ENCODE measurements at regions not wholly inside any gene's neighbourhood (a gene's known extent, or its start where the extent isn't known, plus 50 kb on each side); places are given as distances from the start of the nearest gene placed in this dataset.

DNA sequence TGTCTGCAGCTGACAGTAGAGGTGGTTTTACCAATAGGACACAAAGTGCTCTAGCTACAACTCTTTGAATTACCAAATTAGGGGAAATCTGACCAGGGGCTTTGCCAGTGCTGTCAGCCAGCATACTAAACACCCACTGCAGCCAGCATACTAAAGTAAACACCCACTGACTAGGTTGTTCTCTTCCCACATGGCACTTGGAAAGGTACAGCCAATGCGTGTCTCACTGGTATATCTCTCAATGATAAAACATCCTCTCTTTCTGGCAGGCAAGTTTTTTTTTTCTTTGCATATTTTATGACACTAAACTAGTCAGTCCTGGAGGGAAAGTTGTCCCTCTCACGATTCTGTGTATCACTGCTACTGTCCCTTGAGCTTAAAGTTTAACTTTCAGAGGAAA is 216.1 kb downstream of the TLE1 start:
- TF ChIP-seq, protein P1, sequence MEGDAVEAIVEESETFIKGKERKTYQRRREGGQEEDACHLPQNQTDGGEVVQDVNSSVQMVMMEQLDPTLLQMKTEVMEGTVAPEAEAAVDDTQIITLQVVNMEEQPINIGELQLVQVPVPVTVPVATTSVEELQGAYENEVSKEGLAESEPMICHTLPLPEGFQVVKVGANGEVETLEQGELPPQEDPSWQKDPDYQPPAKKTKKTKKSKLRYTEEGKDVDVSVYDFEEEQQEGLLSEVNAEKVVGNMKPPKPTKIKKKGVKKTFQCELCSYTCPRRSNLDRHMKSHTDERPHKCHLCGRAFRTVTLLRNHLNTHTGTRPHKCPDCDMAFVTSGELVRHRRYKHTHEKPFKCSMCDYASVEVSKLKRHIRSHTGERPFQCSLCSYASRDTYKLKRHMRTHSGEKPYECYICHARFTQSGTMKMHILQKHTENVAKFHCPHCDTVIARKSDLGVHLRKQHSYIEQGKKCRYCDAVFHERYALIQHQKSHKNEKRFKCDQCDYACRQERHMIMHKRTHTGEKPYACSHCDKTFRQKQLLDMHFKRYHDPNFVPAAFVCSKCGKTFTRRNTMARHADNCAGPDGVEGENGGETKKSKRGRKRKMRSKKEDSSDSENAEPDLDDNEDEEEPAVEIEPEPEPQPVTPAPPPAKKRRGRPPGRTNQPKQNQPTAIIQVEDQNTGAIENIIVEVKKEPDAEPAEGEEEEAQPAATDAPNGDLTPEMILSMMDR (IDR thresholded peaks at IDR 0.05; ENCODE audit: extremely low read depth, missing control alignments) = no peak
- DNase-seq (ENCODE audit: low spot score) = no peak

DNA sequence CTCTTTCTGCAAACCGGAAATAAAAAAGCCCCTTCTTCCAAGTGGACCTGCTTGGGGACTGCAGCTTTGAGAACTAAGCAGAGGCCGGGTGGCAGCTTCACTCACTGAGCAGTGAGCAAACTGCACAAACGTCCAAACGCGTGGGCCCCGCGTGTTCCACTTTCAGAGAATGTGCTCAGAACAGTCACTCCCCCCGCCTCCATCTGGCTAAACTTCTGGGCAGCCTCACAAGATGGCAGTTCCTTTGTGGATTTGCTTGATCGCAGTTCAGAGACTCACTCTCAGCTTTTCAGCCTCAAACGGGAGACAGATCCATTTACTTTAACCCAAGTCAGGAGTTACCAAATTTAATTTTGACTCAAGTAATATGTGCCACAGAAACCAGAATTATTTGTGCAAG is 216.6 kb downstream of the TLE1 start:
- no peak for DNase-seq (ENCODE audit: low spot score)
- TF ChIP-seq, protein P1 (IDR thresholded peaks at IDR 0.05; ENCODE audit: extremely low read depth, missing control alignments) = no peak

DNA sequence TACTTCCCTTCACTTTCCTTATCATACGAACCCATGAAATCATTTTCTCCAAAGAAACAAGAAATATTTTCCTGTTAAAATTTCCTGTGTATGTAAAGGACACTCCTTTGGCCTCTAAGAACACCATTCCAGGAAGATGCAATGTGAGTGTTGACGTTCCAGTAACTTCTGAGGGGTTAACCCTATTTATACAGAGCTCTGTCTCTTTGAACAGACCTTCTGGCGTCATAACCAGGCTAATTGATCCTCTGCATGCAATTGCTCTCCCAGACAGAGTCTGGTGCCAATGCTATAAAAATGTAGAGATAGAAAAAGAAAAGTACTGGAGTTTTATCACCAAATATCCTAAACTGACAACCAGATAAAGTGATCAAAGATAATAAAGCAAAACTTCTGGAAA is 218.5 kb downstream of the TLE1 start:
- TF ChIP-seq, protein P1 (IDR thresholded peaks at IDR 0.05; ENCODE audit: extremely low read depth, missing control alignments) = no peak
- no peak for DNase-seq (ENCODE audit: low spot score)

DNA sequence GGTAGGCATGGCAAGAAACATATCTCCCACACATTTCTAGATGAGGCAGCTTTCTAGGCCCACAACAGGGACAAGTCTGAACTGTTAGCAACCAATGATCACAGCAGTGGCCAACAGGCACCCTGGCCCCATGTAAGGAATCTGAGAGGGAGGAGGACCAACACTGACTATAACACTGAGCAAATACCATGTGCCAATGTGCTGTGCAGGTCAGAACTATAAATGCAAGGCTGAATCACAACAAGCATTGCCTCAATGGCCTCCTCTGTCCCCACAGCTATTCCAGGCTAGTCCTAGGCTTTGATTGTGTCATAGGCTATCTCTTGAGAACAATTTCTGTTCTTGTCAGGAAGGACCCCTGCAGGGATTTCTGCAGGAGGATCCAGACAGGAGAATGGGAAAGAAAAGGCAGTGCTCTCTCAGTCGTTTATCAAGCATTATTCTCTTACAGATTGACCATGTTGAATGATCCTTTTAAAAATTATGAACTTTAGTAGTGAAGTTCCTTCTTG is 221.2 kb downstream of the TLE1 start:
- no peak for DNase-seq (ENCODE audit: low spot score)

DNA sequence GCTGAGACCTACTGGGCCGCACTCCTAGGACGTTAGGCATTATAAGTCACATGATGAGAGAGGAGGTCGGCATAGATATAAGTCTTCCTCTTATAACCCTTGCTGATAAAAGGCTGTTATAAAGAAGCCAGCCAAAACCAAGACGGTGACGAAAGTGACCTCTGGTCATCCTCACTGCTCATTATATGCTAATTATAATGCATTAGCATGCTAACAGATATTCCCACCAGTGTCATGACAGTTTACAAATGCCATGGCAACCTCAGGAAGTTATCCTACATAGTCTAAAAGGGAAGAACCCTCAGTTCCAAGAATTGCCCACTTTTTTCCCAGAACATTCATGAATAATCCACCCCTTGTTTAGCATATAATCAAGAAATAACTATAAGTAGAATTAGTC is 222.4 kb downstream of the TLE1 start:
- TF ChIP-seq, protein P1 (IDR thresholded peaks at IDR 0.05; ENCODE audit: extremely low read depth, missing control alignments) = no peak

More for the DNA sequence above, 221.2 kb downstream of the TLE1 start:
- TF ChIP-seq, protein P1 (IDR thresholded peaks at IDR 0.05; ENCODE audit: extremely low read depth, missing control alignments) = no peak

DNA sequence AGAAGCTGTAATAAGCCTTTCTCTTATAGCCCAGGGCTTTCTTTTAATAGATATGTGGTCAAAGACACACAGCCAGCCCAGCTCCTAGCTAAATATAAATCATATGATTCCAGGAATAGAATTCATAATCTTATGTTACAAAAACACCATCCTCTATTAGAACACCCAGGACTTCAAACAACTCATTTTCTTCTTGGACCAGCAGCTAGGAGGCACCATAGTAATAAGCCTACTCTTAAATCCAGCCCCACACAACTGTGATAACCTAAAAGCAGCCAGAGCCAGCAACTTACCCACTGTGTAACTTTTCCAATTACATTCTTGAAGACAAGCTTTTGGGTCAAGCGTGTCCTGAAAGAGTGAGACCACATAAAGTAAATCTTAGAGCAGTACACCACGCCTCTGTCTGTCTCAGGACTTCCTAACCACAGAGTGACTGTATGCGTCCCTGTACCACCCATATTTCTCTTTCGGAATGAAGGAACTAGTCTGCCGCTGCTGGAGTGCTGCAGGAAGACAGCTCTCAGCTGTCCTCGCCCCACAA is 223.8 kb downstream of the TLE1 start:
- DNase-seq (ENCODE audit: low spot score) = no peak
- TF ChIP-seq, protein P1 (IDR thresholded peaks at IDR 0.05; ENCODE audit: extremely low read depth, missing control alignments) = no peak

More for the DNA sequence above, 222.4 kb downstream of the TLE1 start:
- DNase-seq (ENCODE audit: low spot score) = no peak

DNA sequence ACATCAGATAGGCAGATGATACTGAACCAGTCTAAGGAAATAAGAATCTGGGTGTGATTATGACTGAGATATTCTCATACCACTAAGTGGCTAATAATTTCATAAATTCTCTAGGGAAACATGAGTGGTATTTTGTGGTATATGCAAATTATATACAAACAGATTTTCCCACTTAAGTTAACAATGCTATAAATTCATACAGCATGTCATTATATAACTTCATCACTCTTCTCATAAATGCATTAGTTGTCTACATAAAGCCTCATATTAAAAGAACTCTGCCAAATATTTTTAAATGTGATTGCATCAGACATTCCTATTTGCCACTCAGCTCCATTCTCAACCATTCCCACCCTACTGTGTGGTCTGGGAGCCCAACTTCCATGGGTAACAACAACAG is 226.5 kb downstream of the TLE1 start:
- TF ChIP-seq, protein P1 (IDR thresholded peaks at IDR 0.05; ENCODE audit: extremely low read depth, missing control alignments) = no peak

More for the DNA sequence above, 226.5 kb downstream of the TLE1 start:
- DNase-seq (ENCODE audit: low spot score) = no peak
